ENCODE measurements at regions not wholly inside any gene's neighbourhood (a gene's known extent, or its start where the extent isn't known, plus 50 kb on each side); places are given as distances from the start of the nearest gene placed in this dataset.

DNA sequence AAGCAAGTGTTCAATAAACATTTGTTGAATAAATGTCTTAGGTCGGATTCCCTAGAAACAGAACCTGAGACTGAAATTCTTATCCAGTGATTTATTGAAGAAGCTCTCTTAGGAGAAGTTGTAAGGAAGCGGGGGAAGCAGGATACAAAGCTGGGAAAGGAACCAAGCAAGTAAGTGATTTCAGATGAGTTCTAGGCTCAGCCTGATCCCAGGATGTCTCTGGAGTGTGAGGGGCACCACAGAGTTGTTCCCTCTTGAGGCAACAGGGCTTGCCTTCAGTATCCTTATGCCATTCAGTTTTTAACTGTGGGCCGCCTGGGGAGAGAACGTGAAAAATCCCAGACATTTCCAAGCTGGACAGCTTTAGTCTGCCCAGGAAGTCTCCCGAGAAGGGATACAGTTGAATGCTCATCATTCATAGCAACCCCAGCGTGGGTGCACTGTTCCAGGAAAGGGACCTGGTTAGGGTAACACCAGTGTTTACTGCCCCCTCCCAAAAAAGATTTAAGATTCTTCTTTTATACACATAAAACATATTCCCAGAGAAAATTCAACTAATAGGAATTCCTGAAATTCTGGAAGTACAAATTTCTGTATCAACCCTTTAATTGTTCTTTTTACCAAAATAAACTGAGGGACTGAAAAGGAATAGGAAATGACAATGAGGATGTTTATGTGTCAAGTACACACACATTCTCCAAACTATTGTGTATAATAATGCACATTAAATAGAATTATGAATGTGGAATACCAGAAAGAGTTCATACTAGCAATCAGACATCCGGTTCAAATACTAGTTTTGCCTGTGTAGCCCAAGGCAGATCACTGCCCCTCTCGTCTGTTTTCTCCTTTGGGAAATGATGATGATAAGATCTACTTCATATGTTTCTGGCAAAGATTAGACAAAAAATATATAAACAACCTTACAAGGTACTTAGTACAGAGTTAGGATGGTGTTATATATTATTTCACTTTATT lies 592.1 kb upstream of the CDH2 start:
- no peak for DNase-seq
- CTCF ChIA-PET: interaction anchor here (0.6 to 0.8 kb wide), 2 partner anchors 21 to 161 kb away, joined by 3 read pairs; no protein-coding TSS in a partner anchor
- H3K9me3 Mint-ChIP-seq: no peaks in the 10 kb centered on the region
- H3K4me1 Mint-ChIP-seq (ENCODE audit: low read depth): no peaks in the 10 kb centered on the region
- intact Hi-C loops (cut with micrococcal nuclease): no loop called here
- no peaks in the 10 kb centered on the region for H3K36me3 Mint-ChIP-seq (ENCODE audit: low read depth)
- H3K27ac Mint-ChIP-seq: no peak overlapping the region
- no peaks in the 10 kb centered on the region for H3K27me3 Mint-ChIP-seq (ENCODE audit: low read depth)
- no peak overlapping the region for H3K4me3 Mint-ChIP-seq

DNA sequence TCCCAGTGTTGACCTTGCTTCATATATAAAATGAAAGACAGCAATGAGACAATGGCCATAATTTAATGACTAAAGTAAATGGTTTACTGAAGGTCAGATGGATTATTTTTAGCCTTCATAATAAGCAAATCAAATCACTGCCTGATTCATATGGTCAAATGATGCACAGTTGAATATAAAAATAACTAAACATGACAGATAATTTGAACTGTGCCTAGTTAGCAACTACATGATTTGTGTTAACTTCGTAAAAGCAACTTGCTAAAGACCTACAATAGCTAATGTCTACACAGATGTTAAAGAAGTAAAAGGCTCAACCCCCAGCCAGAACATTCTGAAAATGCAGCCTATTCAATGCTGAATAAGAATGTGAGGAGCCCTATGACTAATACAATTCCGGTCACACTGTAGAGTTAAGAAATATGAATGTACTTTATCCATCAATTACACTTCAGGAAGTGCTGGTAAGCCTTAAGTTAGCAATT lies 590.8 kb upstream of the CDH2 start:
- H3K36me3 Mint-ChIP-seq (ENCODE audit: low read depth): no peaks in the 10 kb centered on the region
- DNase-seq: no peak
- no peak overlapping the region for H3K4me3 Mint-ChIP-seq
- CTCF ChIA-PET: no interaction called here
- no peaks in the 10 kb centered on the region for H3K9me3 Mint-ChIP-seq
- intact Hi-C loops (cut with micrococcal nuclease): no loop called here
- H3K4me1 Mint-ChIP-seq (ENCODE audit: low read depth): no peaks in the 10 kb centered on the region
- H3K27ac Mint-ChIP-seq: no peak overlapping the region
- H3K27me3 Mint-ChIP-seq (ENCODE audit: low read depth): no peaks in the 10 kb centered on the region

DNA sequence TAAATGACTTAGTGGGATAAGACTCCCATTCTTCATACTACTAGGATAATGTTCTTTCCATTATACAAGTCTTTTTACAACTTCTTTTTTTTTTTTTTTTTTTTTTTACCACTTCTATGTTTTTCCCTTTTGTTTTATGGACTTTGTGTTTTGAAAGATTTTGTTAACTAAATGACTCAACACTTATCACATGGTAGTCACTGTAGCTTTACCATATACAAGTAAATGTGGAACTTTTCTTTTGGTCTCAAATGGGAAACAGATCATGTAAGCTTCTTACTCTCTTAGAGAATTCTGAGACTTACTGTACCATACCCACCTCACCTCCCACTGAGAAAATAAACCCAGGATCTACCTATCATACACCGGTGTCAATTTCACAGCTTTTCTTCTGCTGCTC lies 590.3 kb upstream of the CDH2 start:
- CTCF ChIA-PET: no interaction called here
- no peaks in the 10 kb centered on the region for H3K9me3 Mint-ChIP-seq
- no peaks in the 10 kb centered on the region for H3K36me3 Mint-ChIP-seq (ENCODE audit: low read depth)
- no peaks in the 10 kb centered on the region for H3K27me3 Mint-ChIP-seq (ENCODE audit: low read depth)
- no peak overlapping the region for H3K27ac Mint-ChIP-seq
- H3K4me3 Mint-ChIP-seq: no peak overlapping the region
- no peaks in the 10 kb centered on the region for H3K4me1 Mint-ChIP-seq (ENCODE audit: low read depth)
- intact Hi-C loops (cut with micrococcal nuclease): no loop called here
- DNase-seq: no peak

DNA sequence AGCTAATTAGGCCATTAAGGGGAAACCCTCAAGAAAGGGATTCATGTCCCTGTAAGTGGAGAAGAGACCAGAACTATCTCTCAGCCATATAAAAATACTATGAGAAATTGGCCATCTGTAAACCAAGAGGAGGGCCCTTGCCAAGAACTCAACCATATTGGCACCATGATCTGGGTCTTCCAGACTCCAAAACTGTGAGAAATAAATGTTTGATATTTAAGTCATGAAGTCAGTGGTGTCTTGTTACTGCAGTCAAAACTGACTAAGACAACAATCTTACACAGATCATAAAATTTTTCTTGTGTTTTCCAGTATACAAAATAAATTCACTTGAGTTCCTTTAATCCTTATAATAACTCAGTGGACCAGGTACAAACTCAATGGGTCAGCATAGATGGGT lies 589.8 kb upstream of the CDH2 start:
- intact Hi-C loops (cut with micrococcal nuclease): no loop called here
- CTCF ChIA-PET: no interaction called here
- H3K27ac Mint-ChIP-seq: no peak overlapping the region
- H3K9me3 Mint-ChIP-seq: no peaks in the 10 kb centered on the region
- DNase-seq: no peak
- no peak overlapping the region for H3K4me3 Mint-ChIP-seq
- no peaks in the 10 kb centered on the region for H3K27me3 Mint-ChIP-seq (ENCODE audit: low read depth)
- no peaks in the 10 kb centered on the region for H3K36me3 Mint-ChIP-seq (ENCODE audit: low read depth)
- no peaks in the 10 kb centered on the region for H3K4me1 Mint-ChIP-seq (ENCODE audit: low read depth)

DNA sequence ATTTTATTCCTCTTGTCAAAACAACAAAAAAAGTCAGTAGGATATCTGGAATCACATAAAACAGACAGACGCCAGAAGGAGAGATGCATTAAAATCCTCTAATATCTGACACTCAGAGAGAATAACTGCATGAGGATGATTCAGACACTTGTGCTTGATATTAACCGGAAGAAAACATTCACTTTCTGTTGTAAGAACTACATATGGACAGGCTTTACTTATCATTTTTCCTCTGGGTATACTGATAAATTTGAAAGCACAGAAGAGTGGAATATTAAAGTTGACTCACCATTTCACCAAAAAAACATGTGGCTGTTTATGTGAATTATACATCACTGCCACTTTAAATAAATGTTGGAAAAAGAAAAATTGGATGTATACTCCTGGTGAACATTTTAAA lies 589.1 kb upstream of the CDH2 start:
- Mint-ChIP-seq H3K27me3 (ENCODE audit: low read depth) (no peaks in the 10 kb centered on the region), H3K9me3 (no peaks in the 10 kb centered on the region), H3K36me3 (ENCODE audit: low read depth) (no peaks in the 10 kb centered on the region), H3K27ac (no peak overlapping the region), H3K4me1 (ENCODE audit: low read depth) (no peaks in the 10 kb centered on the region), H3K4me3 (no peak overlapping the region)
- intact Hi-C loops (cut with micrococcal nuclease): no loop called here
- CTCF ChIA-PET: no interaction called here
- DNase-seq: no peak

DNA sequence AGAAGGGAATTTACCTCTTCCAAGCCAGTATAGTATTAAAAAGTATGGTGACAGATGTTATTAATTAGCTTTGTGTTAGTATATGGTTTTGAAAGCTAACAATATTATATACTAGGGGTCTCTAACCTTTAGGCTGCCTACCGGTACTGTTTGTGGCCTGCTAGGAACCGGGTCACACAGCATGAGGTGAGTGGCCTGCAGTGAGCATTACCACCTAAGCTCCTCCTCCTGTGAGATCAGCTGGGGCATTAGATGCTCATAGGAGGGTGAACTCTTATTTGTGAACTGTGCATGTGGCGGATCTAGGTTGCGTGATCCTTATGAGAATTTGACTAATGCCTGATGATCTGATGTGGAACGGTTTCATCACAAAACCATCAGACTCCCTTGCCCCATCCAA lies 583.4 kb upstream of the CDH2 start:
- H3K9me3 Mint-ChIP-seq: no peaks in the 10 kb centered on the region
- H3K36me3 Mint-ChIP-seq (ENCODE audit: low read depth): no peaks in the 10 kb centered on the region
- CTCF ChIA-PET: no interaction called here
- intact Hi-C loops (cut with micrococcal nuclease): no loop called here
- H3K4me1 Mint-ChIP-seq (ENCODE audit: low read depth): no peaks in the 10 kb centered on the region
- H3K27me3 Mint-ChIP-seq (ENCODE audit: low read depth): no peaks in the 10 kb centered on the region
- DNase-seq: no peak
- no peak overlapping the region for H3K27ac Mint-ChIP-seq
- H3K4me3 Mint-ChIP-seq: no peak overlapping the region

DNA sequence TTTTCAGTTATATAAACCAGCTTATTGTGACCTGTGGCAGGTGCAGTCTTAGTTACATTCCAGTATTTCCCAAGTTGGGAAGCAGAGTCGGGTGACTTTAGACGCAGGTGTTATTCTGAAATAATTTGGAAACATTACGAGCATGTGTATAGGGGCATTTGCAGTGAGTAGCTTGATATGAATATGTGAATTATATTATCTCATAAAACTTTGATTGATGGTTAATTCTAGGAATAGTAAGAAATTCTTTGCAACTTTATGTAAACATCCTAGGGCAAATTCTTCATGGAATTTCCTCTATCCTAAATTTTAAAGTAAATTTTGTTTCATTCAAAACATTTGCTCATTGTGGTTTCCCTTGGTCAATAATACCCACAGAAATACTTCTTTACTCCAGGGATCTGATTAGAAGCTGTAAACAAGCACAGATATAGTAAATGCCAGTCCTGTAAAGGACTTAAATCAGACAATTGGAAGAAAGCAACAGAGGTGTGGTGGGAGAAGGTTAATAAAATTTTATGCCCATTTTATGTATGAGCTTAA lies 580.6 kb upstream of the CDH2 start:
- no peak overlapping the region for H3K4me3 Mint-ChIP-seq
- no peaks in the 10 kb centered on the region for H3K27me3 Mint-ChIP-seq (ENCODE audit: low read depth)
- no peak for DNase-seq
- CTCF ChIA-PET: interaction anchor here (0.9 kb wide), 1 partner anchor 9 kb away, joined by 3 read pairs; no protein-coding TSS in a partner anchor
- peaks cover 2% of the 10 kb centered on the region for H3K9me3 Mint-ChIP-seq
- no peaks in the 10 kb centered on the region for H3K4me1 Mint-ChIP-seq (ENCODE audit: low read depth)
- no peaks in the 10 kb centered on the region for H3K36me3 Mint-ChIP-seq (ENCODE audit: low read depth)
- intact Hi-C loops (cut with micrococcal nuclease): no loop called here
- no peak overlapping the region for H3K27ac Mint-ChIP-seq

DNA sequence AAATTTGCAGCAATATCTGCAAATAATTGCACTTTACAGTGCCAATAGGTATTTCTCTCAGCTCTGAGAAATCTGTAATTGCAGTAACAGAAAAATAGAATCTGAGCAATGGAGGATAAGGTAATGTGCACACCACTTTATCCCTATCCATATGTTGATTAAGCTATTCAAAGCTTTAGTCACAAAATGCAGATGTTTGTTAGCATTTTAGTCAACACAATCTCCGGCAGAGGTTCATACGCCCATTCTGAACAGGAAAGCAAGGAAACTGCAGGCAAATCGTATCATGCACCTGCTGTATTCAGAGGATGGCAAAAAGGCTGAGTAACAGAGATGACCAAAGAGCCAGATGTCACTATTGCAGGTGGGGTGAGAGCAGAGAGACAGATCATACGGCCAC lies 566.2 kb upstream of the CDH2 start:
- no peak overlapping the region for H3K4me3 Mint-ChIP-seq
- CTCF ChIA-PET: no interaction called here
- intact Hi-C loops (cut with micrococcal nuclease): no loop called here

DNA sequence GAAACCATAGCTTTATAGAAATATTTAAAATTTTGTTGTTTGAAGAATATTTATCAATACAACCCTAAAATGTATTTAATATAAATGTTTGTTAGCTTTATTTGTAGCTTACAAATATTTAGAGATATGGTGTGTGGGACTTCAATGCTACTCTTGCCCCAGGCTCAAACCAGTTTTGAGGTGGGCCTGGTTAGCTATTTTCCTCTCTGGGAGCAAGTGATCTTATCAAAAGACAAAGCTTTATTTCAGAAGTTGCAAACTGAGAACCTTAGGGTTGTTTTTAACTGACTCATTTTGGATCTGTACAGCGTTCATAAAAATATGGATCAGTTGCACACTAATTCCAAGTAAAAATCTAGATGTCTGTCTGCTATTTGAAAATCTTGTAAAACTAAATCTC lies 563.6 kb upstream of the CDH2 start:
- no peak overlapping the region for H3K4me3 Mint-ChIP-seq
- intact Hi-C loops (cut with micrococcal nuclease): no loop called here
- no peak overlapping the region for H3K27ac Mint-ChIP-seq
- no peak for DNase-seq
- H3K9me3 Mint-ChIP-seq: peaks cover 7% of the 10 kb centered on the region
- no peaks in the 10 kb centered on the region for H3K27me3 Mint-ChIP-seq (ENCODE audit: low read depth)
- CTCF ChIA-PET: no interaction called here
- no peaks in the 10 kb centered on the region for H3K4me1 Mint-ChIP-seq (ENCODE audit: low read depth)
- H3K36me3 Mint-ChIP-seq (ENCODE audit: low read depth): no peaks in the 10 kb centered on the region

More for the DNA sequence above, 566.2 kb upstream of the CDH2 start:
- Mint-ChIP-seq H3K9me3 (peaks cover 6% of the 10 kb centered on the region), H3K27ac (no peak overlapping the region), H3K4me1 (ENCODE audit: low read depth) (no peaks in the 10 kb centered on the region), H3K27me3 (ENCODE audit: low read depth) (no peaks in the 10 kb centered on the region), H3K36me3 (ENCODE audit: low read depth) (no peaks in the 10 kb centered on the region)
- DNase-seq: no peak

DNA sequence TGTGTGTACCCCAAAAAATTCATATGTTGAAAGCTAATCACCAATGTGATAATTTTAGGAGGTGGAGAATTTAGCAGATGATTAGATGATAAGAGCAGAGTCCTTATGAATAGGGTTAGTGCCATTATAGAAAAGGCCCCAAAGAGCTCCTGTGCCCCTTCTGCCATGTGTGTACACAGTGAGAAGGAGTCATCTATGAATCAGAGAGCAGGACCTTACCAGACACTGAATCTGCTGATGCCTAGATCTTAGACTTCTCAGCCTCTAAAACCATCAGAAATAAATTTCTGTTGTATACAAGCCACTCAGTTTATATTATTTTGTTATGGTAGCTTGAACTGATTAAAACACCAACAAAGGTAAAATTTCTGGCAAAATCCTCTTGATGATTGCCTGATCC lies 560.0 kb upstream of the CDH2 start:
- CTCF ChIA-PET: no interaction called here
- Mint-ChIP-seq H3K36me3 (ENCODE audit: low read depth) (no peaks in the 10 kb centered on the region), H3K27me3 (ENCODE audit: low read depth) (no peaks in the 10 kb centered on the region), H3K27ac (no peak overlapping the region), H3K4me3 (no peak overlapping the region), H3K9me3 (peaks cover 7% of the 10 kb centered on the region), H3K4me1 (ENCODE audit: low read depth) (no peaks in the 10 kb centered on the region)
- no peak for DNase-seq
- intact Hi-C loops (cut with micrococcal nuclease): no loop called here

DNA sequence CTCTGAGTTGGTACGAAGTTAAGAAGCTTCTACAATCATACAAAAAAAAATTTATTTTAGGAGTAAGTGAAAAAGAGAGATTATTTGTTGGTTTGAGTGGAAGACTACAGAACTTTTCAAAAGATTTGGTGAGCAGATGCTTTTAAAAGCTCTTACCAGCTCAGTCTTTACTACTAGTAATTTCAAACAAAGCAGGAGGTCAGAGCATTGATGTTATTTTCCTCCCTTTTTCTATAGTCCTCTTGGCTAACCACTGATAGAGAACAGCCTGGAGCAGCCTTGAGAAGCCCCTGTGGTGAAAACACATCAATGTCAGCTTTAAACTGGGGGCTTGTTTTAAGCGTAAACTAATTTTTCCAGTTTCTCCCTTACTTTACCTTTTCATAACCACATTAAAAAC lies 559.3 kb upstream of the CDH2 start:
- Mint-ChIP-seq H3K9me3 (peaks cover 7% of the 10 kb centered on the region), H3K36me3 (ENCODE audit: low read depth) (no peaks in the 10 kb centered on the region), H3K4me3 (no peak overlapping the region), H3K27ac (no peak overlapping the region), H3K27me3 (ENCODE audit: low read depth) (no peaks in the 10 kb centered on the region), H3K4me1 (ENCODE audit: low read depth) (no peaks in the 10 kb centered on the region)
- intact Hi-C loops (cut with micrococcal nuclease): no loop called here
- no peak for DNase-seq
- CTCF ChIA-PET: no interaction called here

DNA sequence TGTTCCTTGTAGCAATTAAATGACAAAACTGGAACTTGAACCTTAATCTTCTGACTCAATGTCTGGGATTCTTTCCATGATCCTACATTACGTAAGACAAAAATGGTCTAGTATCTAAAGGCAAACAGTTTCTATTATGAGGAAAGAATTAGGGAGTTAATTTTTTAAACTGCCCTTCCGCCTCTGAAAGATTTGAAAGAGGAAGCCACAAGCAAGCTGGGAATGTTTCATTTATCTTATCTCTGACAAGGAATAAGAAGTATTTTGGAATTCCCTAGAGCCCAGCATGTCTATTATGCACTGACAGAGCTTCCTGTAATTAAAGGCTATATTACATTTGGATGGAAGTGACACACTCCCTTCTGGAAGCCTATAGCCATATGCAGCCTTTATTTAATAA lies 558.8 kb upstream of the CDH2 start:
- CTCF ChIA-PET: no interaction called here
- peaks cover 4% of the 10 kb centered on the region for H3K9me3 Mint-ChIP-seq
- H3K4me1 Mint-ChIP-seq (ENCODE audit: low read depth): no peaks in the 10 kb centered on the region
- no peak overlapping the region for H3K27ac Mint-ChIP-seq
- DNase-seq: no peak
- no peak overlapping the region for H3K4me3 Mint-ChIP-seq
- intact Hi-C loops (cut with micrococcal nuclease): no loop called here
- H3K36me3 Mint-ChIP-seq (ENCODE audit: low read depth): no peaks in the 10 kb centered on the region
- no peaks in the 10 kb centered on the region for H3K27me3 Mint-ChIP-seq (ENCODE audit: low read depth)

DNA sequence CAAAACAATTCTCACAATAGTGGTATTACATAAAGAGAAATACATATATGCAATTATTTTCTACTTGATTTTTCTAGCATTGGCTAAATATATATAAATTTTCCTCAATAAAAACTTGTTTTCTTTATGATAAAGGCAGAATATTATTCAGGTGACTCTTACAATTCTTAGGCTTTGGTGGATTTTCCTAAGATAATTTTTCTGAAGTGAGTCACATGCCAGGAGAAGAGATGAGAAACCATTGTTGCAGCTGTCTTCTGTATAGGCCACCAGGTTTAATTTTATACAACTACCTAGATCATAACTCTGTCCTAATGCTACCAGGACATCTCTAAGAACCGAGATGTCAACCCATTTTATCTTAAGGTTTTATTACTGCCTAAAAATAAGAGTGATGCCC lies 552.4 kb upstream of the CDH2 start:
- intact Hi-C loops (cut with micrococcal nuclease): no loop called here
- no peaks in the 10 kb centered on the region for H3K4me1 Mint-ChIP-seq (ENCODE audit: low read depth)
- H3K36me3 Mint-ChIP-seq (ENCODE audit: low read depth): no peaks in the 10 kb centered on the region
- no peak overlapping the region for H3K27ac Mint-ChIP-seq
- no peak overlapping the region for H3K4me3 Mint-ChIP-seq
- CTCF ChIA-PET: no interaction called here
- H3K9me3 Mint-ChIP-seq: peaks cover 2% of the 10 kb centered on the region
- H3K27me3 Mint-ChIP-seq (ENCODE audit: low read depth): no peaks in the 10 kb centered on the region
- DNase-seq: no peak

Measured in activated naive CD4-positive, alpha-beta T cell treated with anti-CD3 and anti-CD28 coated beads for 36 hours (primary cell).